DOHH2 (cell line): ENCODE measurements at regions not wholly inside any gene's neighbourhood (a gene's known extent, or its start where the extent isn't known, plus 50 kb on each side); places are given as distances from the start of the nearest gene placed in this dataset.

ENCODE experiments used
- H3F3A ChIP-seq: fragments of 200-600 bp; sonication (generic), shearing (Covaris generic); 2 replicates; pipeline ENCODE4 v1.6.0; 2016; ENCODE audit warnings: antibody characterized with exemption, mild to moderate bottlenecking; ENCODE audit not compliant: control insufficient read depth, insufficient read depth
- H3K27ac ChIP-seq: fragments of 200-600 bp; sonication (generic); 2 replicates; pipeline ENCODE4 v1.5.1; 2014; ENCODE audit warnings: low read depth, mild to moderate bottlenecking, low read length, moderate library complexity
- H3K27me3 ChIP-seq: fragments of 200-600 bp; sonication (generic); 2 replicates; pipeline ENCODE4 v1.6.1; 2014; ENCODE audit warnings: mild to moderate bottlenecking, low read length, mixed read lengths; ENCODE audit not compliant: control insufficient read depth
- H3K36me3 ChIP-seq: fragments of 200-600 bp; sonication (generic); 2 replicates; pipeline ENCODE4 v1.6.1; 2014; ENCODE audit warnings: mild to moderate bottlenecking, low read length, moderate library complexity, mixed read lengths; ENCODE audit not compliant: control insufficient read depth
- H3K4me1 ChIP-seq: fragments of 200-600 bp; sonication (generic); 2 replicates; pipeline ENCODE4 v1.6.1; 2014; ENCODE audit warnings: mild to moderate bottlenecking, low read length, mixed read lengths; ENCODE audit not compliant: control insufficient read depth
- H3K4me2 ChIP-seq: fragments of 200-600 bp; sonication (generic); 2 replicates; pipeline ENCODE4 v1.6.0; 2014; ENCODE audit warnings: mild to moderate bottlenecking, low read length, moderate library complexity
- H3K4me3 ChIP-seq: fragments of 200-600 bp; sonication (generic); 2 replicates; pipeline ENCODE4 v1.5.1; 2014; ENCODE audit warnings: mild to moderate bottlenecking, low read length, mixed read lengths
- H3K79me2 ChIP-seq: fragments of 200-600 bp; sonication (generic); 2 replicates; pipeline ENCODE4 v1.6.1; 2014; ENCODE audit warnings: mild to moderate bottlenecking, low read length, mixed read lengths; ENCODE audit not compliant: control insufficient read depth
- H3K9me2 ChIP-seq: fragments of 200-600 bp; sonication (generic); replicated peaks from 2 replicates; pipeline ENCODE4 v1.6.1; 2014; ENCODE audit warnings: mild to moderate bottlenecking, low read length, mixed read lengths; ENCODE audit not compliant: control insufficient read depth
- H3K9me3 ChIP-seq: fragments of 200-600 bp; sonication (generic); 2 replicates; pipeline ENCODE4 v1.6.1; 2014; ENCODE audit warnings: antibody characterized with exemption, low read length, mixed read lengths; ENCODE audit not compliant: control insufficient read depth, insufficient read depth
- H4K20me1 ChIP-seq: fragments of 200-600 bp; sonication (generic); 2 replicates; pipeline ENCODE4 v1.6.0; 2014; ENCODE audit warnings: low read depth, mild to moderate bottlenecking, antibody characterized with exemption, low read length, moderate library complexity; ENCODE audit not compliant: control insufficient read depth, insufficient read depth
- EZH2phosphoT487 ChIP-seq: fragments of 200-600 bp; sonication (generic); IDR thresholded peaks from 2 replicates; pipeline ENCODE4 v1.6.1; 2017; ENCODE audit warnings: borderline replicate concordance, mild to moderate bottlenecking, antibody characterized with exemption, low read length, moderate library complexity, mixed read lengths
- TF ChIP-seq, protein P1 (sequence below): fragments of 200-600 bp; sonication (generic); IDR thresholded peaks from one replicate; pipeline ENCODE4 v1.5.1; 2014; ENCODE audit warnings: antibody characterized with exemption, mild to moderate bottlenecking, low read depth, low read length; ENCODE audit not compliant: poor library complexity, severe bottlenecking

DNA sequence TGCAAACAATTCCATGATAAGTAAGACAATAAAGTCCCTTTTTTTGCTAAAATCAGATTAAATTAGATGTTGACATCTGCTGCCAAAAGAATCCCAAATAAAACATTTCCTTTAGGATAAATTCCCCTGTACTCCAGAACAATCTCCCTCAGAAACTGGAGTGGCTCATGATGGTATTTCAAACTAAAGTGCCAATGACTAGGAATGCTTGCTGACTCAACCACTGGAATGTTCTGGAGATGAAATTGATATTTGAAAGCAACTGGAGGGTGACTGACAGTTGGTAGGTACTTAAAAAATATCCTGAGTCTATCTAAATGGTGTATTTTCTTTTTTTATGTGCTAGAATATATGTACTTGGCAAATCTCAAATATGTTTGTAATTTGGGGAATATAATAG, 350.1 kb upstream of the TSHZ2 start:
- H3K4me3 ChIP-seq = no peak overlapping the region
- no peaks in the 10 kb centered on the region for H4K20me1 ChIP-seq
- TF ChIP-seq, protein P1, sequence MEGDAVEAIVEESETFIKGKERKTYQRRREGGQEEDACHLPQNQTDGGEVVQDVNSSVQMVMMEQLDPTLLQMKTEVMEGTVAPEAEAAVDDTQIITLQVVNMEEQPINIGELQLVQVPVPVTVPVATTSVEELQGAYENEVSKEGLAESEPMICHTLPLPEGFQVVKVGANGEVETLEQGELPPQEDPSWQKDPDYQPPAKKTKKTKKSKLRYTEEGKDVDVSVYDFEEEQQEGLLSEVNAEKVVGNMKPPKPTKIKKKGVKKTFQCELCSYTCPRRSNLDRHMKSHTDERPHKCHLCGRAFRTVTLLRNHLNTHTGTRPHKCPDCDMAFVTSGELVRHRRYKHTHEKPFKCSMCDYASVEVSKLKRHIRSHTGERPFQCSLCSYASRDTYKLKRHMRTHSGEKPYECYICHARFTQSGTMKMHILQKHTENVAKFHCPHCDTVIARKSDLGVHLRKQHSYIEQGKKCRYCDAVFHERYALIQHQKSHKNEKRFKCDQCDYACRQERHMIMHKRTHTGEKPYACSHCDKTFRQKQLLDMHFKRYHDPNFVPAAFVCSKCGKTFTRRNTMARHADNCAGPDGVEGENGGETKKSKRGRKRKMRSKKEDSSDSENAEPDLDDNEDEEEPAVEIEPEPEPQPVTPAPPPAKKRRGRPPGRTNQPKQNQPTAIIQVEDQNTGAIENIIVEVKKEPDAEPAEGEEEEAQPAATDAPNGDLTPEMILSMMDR = no peak
- no peak for TF ChIP-seq EZH2phosphoT487
- H3K27ac ChIP-seq = no peak overlapping the region
- no peaks in the 10 kb centered on the region for H3K9me3 ChIP-seq
- no peak overlapping the region for H3K4me2 ChIP-seq
- H3K79me2 ChIP-seq = no peaks in the 10 kb centered on the region
- no peaks in the 10 kb centered on the region for H3K4me1 ChIP-seq
- H3K9me2 ChIP-seq = no peaks in the 10 kb centered on the region
- no peaks in the 10 kb centered on the region for H3K27me3 ChIP-seq
- no peaks in the 10 kb centered on the region for H3F3A ChIP-seq
- no peaks in the 10 kb centered on the region for H3K36me3 ChIP-seq

GRCh38 chr20:52621401-52621800, 350.8 kb upstream of the TSHZ2 start:
- Histone ChIP-seq H3K9me3 (no peaks in the 10 kb centered on the region), H3K9me2 (no peaks in the 10 kb centered on the region), H3K27me3 (no peaks in the 10 kb centered on the region), H3K4me2 (no peak overlapping the region), H3K4me3 (no peak overlapping the region), H3K36me3 (no peaks in the 10 kb centered on the region), H3K4me1 (no peaks in the 10 kb centered on the region), H3F3A (no peaks in the 10 kb centered on the region), H3K27ac (no peak overlapping the region), H4K20me1 (no peaks in the 10 kb centered on the region), H3K79me2 (no peaks in the 10 kb centered on the region)
- TF ChIP-seq, protein P1 = no peak
- TF ChIP-seq EZH2phosphoT487 = no peak

GRCh38 chr20:52619671-52620070, 352.5 kb upstream of the TSHZ2 start:
- Histone ChIP-seq H3K27ac (no peak overlapping the region), H3F3A (no peaks in the 10 kb centered on the region), H3K4me2 (no peak overlapping the region)

More at GRCh38 chr20:52619671-52620070, 352.5 kb upstream of the TSHZ2 start:
- H4K20me1 ChIP-seq = no peaks in the 10 kb centered on the region
- H3K79me2 ChIP-seq = no peaks in the 10 kb centered on the region
- no peak overlapping the region for H3K4me3 ChIP-seq
- H3K9me2 ChIP-seq = no peaks in the 10 kb centered on the region
- no peaks in the 10 kb centered on the region for H3K9me3 ChIP-seq
- TF ChIP-seq EZH2phosphoT487 = no peak
- TF ChIP-seq, protein P1 = no peak
- H3K36me3 ChIP-seq = no peaks in the 10 kb centered on the region
- H3K27me3 ChIP-seq = no peaks in the 10 kb centered on the region
- no peaks in the 10 kb centered on the region for H3K4me1 ChIP-seq
